ENCODE measurements at regions not wholly inside any gene's neighbourhood (a gene's known extent, or its start where the extent isn't known, plus 50 kb on each side); places are given as distances from the start of the nearest gene placed in this dataset.

- TF ChIP-seq GPBP1L1 (CRISPR knock-in tag; IDR thresholded peaks at IDR 0.05) (no peak), ZNF546 (CRISPR knock-in tag; conservative IDR thresholded peaks at IDR 0.05) (no peak), SMC3 (IDR thresholded peaks at IDR 0.05; ENCODE audit: low read length) (no peak)
Observed at GRCh38 chr5:85077581-85077980, 692.9 kb upstream of the EDIL3 start (continued).

GRCh38 chr5:85096421-85096820 lies 711.7 kb upstream of the EDIL3 start:
- no peak for FAIRE-seq
- H3K4me3 ChIP-seq (replicated peaks in 1 of 3; ENCODE audit: insufficient read depth in 1 of 3, low read depth in 2 of 3, low read length in 3 of 3), result no peak overlapping the region
- intact Hi-C loops (cut with micrococcal nuclease; ENCODE audit: unreplicated experiment), result no loop called here
- no peaks in the 10 kb centered on the region for H3K9me3 ChIP-seq (ENCODE audit: low read length)
- WGBS (ENCODE audit: low lambda C conversion rate), result 2% methylated on average over 2 of the region's 2 CpGs
- H2AFZ ChIP-seq (ENCODE audit: low read length), result no peak overlapping the region
- no peaks in the 10 kb centered on the region for H4K20me1 ChIP-seq (ENCODE audit: insufficient read depth, low read length)
- H3K27ac ChIP-seq (ENCODE audit: extremely low read length, insufficient read depth, low read length), result no peak overlapping the region
- H3K4me2 ChIP-seq (ENCODE audit: low read depth, low read length), result no peak overlapping the region
- H3K79me2 ChIP-seq (ENCODE audit: insufficient read depth, low read length), result no peaks in the 10 kb centered on the region
- H3K36me3 ChIP-seq (replicated peaks in 1 of 2; ENCODE audit: control insufficient read depth in 1 of 2, insufficient read depth in 2 of 2, low read length in 2 of 2), result no peaks in the 10 kb centered on the region
- H3K4me1 ChIP-seq (ENCODE audit: insufficient read depth, low read length), result no peaks in the 10 kb centered on the region
- no peak for DNase-seq (ENCODE audit: low spot score)
- no peak for ATAC-seq
- no peak overlapping the region for H3K9ac ChIP-seq (ENCODE audit: insufficient read depth, low read depth, low read length)
- ChIA-PET CTCF (ENCODE audit: low intra/inter-chr PET ratio, low total read pairs) (no interaction called here), POLR2A (no interaction called here)
- in situ Hi-C loops (cut with HindIII; ENCODE audit: extremely low pct_ligation_motif_present, low pct_unique_long_range_greater_than_20kb), result no loop called here
- no TSS peak for BruUV-seq (replicated peaks)
- no peaks in the 10 kb centered on the region for H3K27me3 ChIP-seq (ENCODE audit: control insufficient read depth in 1 of 2, insufficient read depth in 2 of 2, low read length in 2 of 2)
- TF ChIP-seq ZNF574 (CRISPR knock-in tag; IDR thresholded peaks at IDR 0.05) (no peak), RXRB (CRISPR knock-in tag; IDR thresholded peaks at IDR 0.05; ENCODE audit: borderline replicate concordance) (no peak), FOXK2 (IDR thresholded peaks at IDR 0.05) (no peak), TOPORS (CRISPR knock-in tag; IDR thresholded peaks at IDR 0.05) (no peak), HOXA5 (CRISPR knock-in tag; IDR thresholded peaks at IDR 0.05) (no peak), LRRFIP1 (CRISPR knock-in tag; conservative IDR thresholded peaks at IDR 0.05) (no peak), ZNF276 (CRISPR knock-in tag; IDR thresholded peaks at IDR 0.05; ENCODE audit: low read depth) (no peak), SKIL (CRISPR knock-in tag; IDR thresholded peaks at IDR 0.05; ENCODE audit: borderline replicate concordance) (no peak), NRL (CRISPR knock-in tag; IDR thresholded peaks at IDR 0.05; ENCODE audit: borderline replicate concordance) (no peak), CENPBD1 (CRISPR knock-in tag; IDR thresholded peaks at IDR 0.05; ENCODE audit: borderline replicate concordance, low read depth) (no peak)

All from HepG2 (cell line).